Inferior parietal cortex (tissue), 1 donor: ENCODE measurements at regions not wholly inside any gene's neighbourhood (a gene's known extent, or its start where the extent isn't known, plus 50 kb on each side); places are given as distances from the start of the nearest gene placed in this dataset.
"Not testable (repeated sequence)": the region's sequence is repeated elsewhere in the genome, so short reads cannot be mapped to it uniquely, and the experiment has no call there.

Experiments used
- DNase-seq: peaks from one replicate; pipeline ENCODE4 v3.0.0-alpha.2; 2016; ENCODE audit errors: extremely low spot score

DNA sequence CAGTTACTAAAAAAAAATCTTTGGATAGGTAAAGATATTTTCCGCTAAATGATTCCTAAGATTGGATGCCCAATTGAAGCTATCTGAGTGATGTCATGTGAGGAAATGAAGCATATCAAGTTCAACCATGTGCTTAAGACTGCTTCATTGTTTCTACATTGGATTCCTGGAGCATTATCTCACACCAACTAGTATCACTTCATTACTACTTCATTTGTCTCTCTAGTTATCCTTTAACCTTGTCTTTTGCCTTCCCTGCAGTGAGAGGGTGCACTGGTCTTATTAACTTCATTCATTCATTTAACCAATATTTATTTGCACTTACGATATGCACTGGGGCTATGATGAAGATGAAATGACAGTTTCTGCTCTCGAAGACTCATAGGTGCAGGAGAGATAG lies 198.1 kb downstream of the SLC38A4 start:
- DNase-seq: no peak

DNA sequence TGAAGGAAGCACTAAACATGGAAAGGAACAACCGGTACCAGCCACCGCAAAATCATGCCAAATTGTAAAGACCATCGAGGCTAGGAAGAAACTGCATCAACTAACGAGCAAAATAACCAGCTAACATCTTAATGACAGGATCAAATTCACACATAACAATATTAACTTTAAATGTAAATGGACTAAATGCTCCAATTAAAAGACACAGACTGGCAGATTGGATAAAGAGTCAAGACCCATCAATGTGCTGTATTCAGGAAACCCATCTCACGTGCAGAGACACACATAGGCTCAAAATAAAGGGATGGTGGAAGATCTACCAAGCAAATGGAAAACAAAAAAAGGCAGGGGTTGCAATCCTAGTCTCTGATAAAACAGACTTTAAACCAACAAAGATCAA lies 206.3 kb downstream of the SLC38A4 start:
- DNase-seq: not testable (repeated sequence)

DNA sequence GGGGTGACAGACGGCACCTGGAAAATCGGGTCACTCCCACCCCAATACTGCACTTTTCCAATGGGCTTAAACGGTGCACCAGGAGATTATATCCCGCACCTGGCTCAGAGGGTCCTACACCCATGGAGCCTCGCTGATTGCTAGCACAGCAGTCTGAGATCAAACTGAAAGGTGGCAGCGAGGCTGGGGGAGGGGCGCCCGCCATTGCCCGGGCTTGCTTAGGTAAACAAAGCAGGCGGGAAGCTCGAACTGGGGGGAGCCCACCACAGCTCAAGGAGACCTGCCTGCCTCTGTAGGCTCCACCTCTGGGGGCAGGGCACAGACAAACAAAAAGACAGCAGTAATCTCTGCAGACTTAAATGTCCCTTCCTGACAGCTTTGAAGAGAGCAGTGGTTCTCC lies 208.1 kb downstream of the SLC38A4 start:
- DNase-seq: not testable (repeated sequence)

DNA sequence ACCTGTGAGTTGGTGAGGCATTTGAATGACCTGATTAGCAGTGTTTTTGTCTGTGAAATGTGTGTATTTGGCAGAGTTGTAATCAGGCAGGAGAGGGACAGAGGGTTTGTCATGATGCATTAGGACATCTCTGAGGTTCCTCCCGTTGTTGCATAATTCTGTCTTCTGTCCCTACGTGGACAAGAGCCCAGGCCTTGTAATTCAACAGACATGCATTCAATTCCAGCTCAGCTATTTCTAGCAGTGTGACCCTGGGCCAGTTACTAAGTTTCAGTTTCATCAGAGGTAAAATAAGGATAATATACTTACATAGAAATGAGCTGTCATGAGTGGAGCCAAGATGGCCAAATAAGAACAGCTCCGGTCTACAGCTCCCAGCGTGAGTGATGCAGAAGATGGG lies 208.6 kb downstream of the SLC38A4 start:
- no peak for DNase-seq

DNA sequence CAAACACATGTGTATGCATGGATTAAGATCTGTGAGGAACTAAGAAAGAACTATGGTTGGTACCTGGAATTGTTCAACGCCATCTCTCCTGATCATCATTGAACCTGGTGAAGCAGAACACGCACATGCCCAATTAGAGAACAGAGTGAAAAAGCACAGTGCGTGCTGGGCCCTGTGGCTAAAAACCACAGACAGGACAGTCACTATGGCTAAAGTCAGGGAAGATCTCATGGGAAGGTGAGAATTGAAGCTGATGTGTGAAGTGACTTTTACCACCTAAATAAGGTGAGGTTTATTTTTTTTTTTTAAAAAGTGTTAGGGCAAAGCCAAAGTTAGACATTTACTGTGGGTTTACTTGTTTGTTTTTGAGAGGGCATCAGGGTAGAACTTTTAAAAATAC lies 215.0 kb downstream of the SLC38A4 start:
- DNase-seq: no peak

DNA sequence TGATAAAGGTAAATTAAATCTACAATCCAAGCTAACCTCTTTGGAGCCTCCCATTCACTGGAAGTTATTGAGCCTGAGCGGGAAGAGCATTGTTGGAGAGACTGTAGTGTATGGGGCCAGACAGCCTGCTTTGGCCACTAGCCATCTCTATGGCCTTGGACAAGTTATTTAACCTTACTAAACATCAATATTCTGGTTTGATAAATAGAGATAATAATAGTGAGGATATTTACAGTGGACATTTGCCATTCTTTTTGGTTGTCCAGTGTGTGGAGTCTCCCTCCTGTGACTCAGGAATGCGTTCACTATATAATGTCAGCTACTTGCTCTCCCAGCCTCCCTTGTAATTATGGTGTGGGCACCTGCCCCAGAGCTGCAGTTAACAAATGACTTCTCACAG lies 216.1 kb downstream of the SLC38A4 start:
- no peak for DNase-seq

DNA sequence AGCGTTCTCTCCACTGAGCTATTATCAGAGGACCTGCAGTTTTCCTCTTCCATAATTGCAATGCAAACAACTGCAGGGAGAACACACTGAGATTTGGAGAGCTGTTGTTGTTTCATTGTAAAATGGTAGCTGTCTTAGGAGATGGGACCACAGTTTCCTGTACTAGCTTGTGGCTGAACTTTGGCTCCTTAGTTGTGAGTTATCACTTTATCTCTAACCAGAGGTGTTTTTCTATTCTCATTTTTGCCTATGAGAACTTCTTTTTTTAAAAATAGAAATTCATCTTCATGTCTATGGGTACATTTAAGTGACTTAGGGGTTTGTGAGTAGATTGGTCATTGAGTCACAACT lies 216.5 kb downstream of the SLC38A4 start:
- DNase-seq: no peak

DNA sequence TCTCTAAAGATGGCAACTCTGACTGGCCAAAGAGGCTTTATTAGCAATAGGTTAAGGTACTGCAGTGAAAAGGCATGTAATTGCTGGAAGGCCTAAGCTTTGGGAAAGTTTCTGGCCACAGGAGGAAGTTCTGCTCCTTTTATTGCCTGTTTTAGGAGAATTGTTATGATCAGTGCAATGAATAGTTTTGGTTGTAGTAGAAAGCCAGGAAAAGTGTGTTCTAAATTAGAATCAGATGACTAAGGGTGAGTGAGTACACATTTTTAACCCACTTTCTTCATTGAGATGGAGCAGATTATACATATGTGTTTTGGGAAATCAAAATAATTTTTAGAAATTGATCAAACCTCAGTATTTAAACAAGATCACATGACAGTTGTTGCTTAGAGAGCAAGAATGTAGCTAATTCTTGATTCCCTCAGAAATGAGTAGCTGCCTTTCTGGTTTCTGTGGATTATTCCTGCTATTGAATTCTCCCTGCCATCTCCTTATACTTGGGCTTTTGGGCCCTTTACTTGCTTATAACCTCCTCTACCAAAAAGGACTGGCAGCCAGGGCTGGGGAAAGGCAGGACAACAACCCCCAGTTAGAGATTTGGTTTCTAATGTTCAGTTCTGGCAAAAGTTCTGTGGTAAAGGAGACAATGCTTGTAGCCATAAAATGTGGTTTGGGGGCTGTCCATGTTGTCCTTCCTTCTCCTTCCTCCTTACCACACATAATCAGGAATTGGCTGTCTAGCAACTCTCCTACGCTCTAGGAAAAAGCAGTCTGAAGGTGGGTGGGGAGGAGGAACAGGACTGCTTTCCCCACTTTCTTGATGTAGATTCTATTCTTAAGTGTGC lies 217.1 kb downstream of the SLC38A4 start:
- DNase-seq: peak; percentile 5

DNA sequence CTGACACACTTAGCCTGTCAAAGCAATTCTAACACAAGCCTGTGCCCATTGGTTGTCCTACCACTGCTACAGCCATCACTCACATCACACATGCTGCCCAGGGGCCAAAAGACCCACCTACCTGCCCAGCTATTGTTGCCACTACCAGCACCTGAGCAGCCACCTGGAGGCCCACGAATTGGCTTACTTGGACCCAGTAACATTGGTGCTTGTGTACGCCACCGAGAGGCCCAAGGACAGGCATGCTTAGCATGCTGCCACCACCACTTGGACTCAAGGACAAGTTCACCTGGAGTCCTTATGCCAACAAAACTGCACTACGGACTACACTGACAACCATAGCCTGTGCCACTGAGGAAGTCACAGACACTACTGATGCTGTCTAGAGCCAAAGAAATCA lies 221.1 kb downstream of the SLC38A4 start:
- DNase-seq: no peak

DNA sequence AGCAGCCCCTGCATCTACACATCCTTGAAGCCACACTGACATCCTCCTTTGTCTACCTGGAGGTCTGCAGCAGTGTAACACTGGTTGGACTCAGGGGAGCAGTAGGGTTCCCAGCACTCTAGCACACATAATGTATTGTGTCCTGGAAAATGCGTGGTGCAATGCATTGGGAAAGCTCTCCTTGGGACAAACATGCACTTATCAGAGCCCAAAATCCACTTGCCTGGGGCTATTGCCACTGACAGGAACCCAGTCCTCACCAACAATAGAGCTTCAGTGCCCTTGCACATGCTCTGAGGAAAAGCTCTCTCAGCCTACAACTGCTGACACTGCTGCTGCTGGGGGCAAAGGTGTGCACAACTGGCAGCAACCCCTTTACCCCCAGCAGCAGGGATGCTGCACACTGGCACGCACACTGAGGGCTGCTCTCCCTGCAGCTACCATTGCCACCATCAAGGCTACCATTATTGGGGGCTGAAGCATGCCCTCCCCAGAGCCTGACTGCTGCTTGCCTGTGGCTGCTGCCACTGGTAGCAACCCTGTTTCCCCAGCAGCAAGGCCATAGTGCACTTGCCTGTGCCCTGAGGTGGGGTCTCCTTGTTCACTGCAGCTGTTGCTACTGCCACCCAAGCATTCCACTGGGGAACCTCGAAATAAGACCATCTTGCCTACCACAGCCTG lies 221.9 kb downstream of the SLC38A4 start:
- no peak for DNase-seq

DNA sequence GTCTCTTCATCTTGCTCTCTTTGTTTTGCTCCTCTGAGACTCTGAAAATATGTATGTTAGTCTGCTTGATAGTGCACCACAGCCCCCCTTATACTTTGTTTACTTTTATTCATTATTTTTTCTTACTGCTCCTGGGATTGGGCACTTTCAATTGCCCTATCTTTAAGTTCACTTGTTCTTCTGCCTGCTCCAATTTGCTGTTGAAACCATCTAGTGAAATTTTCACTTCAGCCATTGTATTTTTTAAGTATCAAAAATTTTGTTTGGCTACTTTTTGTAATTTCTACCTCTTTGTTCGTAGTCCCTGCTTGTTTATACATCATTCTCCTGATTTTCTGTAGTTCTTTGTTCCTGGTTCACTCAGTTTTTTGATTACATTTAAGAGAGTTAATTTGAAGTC lies 223.3 kb downstream of the SLC38A4 start:
- DNase-seq: no peak

DNA sequence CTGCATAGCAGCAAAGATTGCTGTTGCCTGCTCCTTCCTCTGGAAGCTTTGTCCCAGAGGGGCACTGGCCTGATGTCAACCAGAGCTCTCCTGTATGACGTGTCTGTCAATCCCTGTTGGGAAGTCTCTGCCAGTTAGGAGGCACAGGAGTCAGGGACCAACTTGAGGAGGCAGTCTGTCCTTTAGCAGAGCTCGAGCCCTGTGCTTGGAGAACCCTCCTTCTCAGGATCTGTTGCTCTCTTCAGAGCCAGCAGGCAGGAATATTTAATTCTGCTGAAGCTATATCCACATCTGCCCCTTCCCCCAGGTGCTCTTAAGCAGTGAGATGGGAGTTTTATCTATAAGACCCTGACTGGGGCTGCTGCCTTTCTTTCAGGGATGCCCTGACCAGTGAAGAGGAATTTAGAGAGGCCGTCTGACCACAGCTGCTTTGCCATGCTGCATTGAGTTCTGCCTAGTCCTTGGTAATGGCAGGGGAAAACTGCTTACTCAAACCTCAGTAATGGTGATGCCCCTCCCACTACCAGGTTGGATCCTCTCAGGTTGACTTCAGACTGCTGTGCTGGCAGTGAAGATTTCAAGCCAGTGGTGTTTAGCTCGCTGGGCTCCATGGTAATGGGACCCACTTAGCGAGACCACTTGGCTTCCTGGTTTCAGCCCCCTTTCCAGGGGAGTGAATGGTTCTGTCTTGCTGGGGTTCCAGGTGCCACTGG lies 218.6 kb upstream of the SLC38A2 start:
- no peak for DNase-seq

DNA sequence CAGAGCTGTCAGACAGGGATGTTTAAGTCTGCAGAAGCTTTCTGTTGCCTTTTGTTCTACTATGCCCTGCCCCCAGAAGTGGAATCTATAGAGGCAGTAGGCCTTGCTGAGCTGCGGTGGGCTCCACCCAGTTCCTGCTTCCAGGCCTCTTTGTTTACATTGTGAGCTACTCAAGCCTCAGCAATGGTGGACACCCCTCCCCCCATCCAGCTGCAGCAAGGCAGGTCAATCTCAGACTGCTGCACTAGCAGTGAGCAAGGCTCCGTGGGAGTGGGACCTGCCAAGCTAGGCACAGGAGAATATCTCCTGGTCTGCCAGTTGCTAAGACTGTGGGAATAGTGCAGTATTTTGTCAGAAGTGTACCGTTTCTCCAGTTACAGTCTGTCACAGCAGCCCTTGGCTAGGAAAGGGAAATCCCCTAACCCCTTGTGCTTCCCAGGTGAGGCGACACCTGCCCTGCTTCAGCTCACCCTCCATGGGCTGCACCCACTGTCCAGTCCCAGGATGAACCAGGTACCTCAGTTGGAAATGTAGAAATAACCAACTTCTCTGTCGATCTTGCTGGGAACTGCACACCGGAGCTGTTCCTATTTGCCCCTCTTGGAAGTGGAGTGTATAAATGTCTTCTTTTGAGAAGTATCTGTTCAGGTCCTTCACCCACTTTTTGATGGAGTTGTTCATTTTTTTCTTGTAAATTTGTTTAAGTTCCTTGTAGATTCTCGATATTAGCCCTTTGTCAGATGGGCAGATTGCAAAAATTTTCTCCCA lies 213.5 kb upstream of the SLC38A2 start:
- no peak for DNase-seq

DNA sequence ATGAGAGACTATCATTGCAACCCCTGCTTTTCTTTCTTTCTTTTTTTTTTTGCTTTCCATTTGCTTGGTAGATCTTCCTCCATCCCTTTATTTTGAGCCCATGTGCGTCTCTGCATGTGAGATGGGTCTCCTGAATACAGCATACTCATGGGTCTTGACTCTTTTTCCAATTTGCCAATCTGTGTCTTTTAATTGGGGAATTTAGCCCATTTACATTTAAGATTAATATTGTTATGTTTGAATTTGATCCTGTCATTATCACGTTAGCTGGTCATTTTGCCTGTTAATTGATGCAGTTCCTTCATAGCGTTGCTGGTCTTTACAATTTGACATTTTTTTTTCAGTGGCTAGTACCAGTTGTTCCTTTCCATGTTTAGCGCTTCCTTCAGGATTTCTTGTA lies 211.5 kb upstream of the SLC38A2 start:
- not testable (repeated sequence) for DNase-seq

DNA sequence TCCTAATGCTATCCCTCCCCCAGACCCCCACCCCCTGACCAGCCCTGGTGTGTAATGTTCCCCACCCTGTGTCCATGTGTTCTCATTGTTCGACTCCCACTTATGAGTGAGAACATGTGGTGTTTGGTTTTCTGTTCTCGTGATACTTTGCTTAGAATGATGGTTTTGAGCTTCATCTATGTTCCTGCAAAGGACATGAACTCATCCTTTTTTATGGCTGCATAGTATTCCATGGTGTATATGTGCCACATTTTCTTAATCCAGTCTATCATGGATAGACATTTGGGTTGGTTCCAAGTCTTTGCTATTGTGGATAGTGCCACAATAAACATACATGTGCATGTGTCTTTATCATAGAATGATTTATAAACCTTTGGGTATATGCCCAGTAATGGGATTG lies 209.4 kb upstream of the SLC38A2 start:
- DNase-seq: not testable (repeated sequence)

DNA sequence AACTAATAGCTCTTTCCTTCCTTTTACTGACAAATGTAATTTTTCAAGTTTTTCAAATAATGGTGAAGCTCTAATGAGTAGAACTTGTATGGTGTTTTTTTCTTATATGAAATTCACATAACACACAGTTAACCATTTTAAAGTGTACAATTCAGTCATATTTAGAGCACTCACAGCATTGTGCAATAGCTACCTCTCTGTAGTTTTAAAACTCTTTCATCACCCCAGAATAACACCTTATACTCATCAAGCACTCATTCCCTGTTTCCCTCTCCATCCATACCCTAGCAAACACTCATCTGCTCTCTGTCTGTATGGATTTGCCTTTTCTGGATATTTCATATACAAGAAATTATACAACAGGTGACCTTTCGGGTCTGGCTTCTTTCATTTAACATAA lies 207.9 kb upstream of the SLC38A2 start:
- no peak for DNase-seq

DNA sequence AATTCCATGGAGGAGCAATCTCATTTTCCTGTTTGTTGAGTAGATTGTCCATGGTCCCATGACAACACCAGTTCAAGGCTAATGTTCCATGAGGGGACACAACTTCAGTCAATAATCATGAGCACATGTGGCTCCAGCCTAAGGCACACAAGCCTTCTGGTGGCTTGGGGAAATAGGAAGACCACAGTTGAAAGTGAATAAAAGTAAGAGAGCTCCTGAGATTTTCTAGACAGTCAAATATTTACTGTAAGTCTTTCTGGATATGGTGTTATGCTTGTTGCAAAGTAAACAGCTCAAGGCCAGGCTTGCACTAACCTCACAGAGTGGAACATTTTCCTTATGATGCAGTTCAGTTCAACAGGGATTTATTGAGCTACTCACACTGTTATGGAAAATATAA lies 206.9 kb upstream of the SLC38A2 start:
- no peak for DNase-seq

DNA sequence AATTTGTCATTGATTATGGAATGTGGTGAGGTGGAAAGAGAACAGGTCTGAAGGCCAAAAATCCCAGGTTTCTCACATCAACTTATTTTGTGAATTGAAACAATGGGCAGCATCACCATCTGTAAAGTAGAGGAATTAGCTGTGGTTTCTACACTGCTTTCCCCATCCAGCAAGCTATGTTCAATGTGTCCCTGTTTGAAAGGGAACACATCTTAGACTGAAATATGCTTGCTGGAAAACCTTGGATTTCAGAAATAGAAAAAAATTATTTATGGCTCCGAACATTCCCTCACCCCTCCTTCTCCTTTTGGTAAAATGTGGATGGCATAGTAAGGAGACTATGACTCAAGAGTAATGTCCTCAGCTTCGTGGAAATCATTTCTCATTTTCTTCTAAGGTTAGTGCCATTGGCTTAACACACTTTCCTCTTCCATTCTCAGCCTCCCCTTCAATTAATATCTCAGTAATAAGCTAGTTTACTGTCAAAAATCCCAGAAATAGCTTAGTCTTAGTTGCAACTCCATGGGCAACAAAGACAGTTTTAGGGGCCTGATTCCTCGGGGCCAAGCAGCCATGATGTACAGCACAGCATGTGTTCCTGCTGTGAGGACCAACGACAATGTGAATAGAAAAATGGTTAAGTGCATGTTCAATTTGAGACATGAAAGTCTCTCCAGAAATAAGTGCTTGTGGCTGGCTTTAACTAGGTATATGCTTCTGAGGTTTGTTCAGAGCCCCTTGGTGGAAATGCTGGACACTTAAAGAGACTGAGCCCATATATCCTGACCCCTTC lies 205.8 kb upstream of the SLC38A2 start:
- peak; percentile 14 for DNase-seq

DNA sequence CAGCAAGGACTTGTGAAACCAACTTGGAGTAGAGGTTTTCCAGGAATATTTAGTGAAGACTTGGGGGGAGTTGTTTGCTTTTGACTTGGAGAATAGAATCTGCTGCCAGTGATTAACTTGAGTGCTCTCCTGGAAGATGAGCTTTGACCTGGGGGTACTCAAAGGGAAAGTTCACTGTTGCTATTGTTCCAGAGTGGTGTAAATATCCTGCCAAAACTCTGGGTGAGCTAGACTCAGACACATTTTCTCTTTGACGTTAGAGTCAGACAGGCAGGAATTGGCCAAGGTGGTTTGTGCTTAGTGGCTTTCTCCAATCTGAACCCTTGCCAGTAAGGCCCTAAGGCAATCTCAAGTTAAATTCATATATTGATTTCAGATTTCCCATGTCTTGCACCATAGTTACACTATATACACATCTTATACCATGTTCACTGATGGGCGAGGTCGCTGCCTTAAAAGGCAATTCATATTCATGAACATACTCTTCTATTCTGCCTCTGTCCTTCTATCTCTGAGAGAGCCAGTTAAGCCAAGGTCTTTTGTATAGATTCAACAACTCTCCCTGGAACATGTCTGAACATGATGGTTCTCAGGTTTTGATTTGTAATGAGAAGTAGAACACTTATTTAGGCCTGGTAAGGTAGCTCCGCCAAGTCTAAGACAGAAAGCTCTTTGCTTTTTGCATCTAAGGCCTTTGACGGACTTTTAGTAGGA lies 204.6 kb upstream of the SLC38A2 start:
- no peak for DNase-seq

DNA sequence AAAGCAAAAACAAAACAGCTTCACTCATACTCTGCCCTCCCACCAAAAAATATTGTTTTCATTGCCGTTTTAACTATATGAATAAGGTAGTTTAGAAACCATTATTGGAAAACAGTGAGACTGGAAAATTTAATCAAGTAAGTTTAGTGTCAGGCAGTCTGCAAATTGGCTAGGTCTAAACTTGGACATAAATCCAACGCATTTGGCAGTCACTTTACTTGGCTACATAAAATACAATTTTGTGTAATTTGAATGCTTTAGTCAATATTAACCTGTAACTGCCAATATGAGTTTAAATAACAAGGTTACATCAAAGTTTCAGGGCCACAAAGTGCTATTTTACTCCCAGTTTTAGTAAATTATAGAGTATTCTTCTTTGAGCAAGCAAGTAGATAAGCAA lies 202.3 kb upstream of the SLC38A2 start:
- no peak for DNase-seq

DNA sequence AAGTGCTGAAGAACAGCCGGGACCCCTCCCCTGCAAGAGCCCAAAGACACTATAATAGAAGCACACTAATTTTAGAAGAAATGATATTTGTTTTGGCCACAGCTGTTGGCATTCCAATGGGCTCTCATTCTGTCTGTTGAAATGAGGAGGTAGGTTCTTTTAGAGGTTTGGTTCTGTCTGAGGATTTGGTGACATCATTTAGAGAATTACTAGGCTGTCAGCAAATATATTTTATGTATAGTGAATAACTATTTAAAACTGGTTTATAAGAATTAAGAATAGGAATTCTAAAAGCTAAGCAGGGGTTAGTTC lies 200.7 kb upstream of the SLC38A2 start:
- DNase-seq: no peak
